IMR-90 (cell line): ENCODE measurements at regions not wholly inside any gene's neighbourhood (a gene's known extent, or its start where the extent isn't known, plus 50 kb on each side); places are given as distances from the start of the nearest gene placed in this dataset.

Experiments
- CEBPB ChIP-seq: IDR thresholded peaks from 2 replicates; pipeline ENCODE4 v1.6.1; 2012; ENCODE audit warnings: low read depth, low read length, improper control_type of control experiment
- FOS ChIP-seq: fragments of 150-350 bp; IDR thresholded peaks from 2 replicates; pipeline ENCODE4 v1.6.1; 2016; ENCODE audit warnings: low read depth, low read length
- MAFK ChIP-seq: IDR thresholded peaks from 2 replicates; pipeline ENCODE4 v1.6.1; 2012; ENCODE audit warnings: low read depth, low read length, improper control_type of control experiment
- POLR2A ChIP-seq: IDR thresholded peaks from 2 replicates; pipeline ENCODE4 v1.6.1; 2012; ENCODE audit warnings: mild to moderate bottlenecking, low read depth, low read length
- RFX5 ChIP-seq: IDR thresholded peaks from 2 replicates; pipeline ENCODE4 v1.8.0; 2012; ENCODE audit warnings: low read depth, mild to moderate bottlenecking, low read length, moderate library complexity
- TF ChIP-seq, protein P1 (sequence below): conservative IDR thresholded peaks from 2 replicates; pipeline ENCODE4 v1.5.1; 2012; ENCODE audit warnings: mild to moderate bottlenecking, low read depth, low read length, improper control_type of control experiment
- TF ChIP-seq, protein P2 (sequence below): fragments of 150-350 bp; IDR thresholded peaks from 2 replicates; pipeline ENCODE4 v1.6.1; 2017; ENCODE audit warnings: mild to moderate bottlenecking, antibody characterized with exemption, low read length, low read depth

DNA sequence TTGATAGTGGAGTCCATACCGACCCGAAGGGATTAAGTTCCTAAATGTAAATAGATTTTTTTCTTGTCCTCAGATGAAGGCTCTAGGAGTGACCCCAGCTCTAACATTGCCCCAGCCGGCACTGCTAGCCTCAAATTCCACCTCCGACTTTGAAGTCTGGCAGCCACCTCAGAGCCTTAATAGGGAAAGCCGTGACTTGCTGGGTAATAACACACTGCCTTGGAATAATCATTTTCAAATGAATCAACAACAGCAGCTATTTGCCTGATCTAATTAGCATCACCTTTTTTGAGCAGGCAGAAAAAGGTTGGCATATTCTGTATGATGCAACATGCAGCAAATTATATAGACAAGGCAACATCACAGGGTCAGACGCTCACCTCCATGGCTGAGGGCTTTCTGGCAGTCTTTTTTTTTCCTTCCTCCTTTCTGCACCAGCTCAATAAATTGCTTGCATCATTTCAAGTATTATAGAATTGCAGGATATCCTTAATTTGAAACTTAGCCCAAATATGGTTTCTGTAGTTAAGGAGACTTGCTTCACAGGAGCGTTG lies 276.5 kb upstream of the ATP5MC3 start:
- TF ChIP-seq, protein P1, sequence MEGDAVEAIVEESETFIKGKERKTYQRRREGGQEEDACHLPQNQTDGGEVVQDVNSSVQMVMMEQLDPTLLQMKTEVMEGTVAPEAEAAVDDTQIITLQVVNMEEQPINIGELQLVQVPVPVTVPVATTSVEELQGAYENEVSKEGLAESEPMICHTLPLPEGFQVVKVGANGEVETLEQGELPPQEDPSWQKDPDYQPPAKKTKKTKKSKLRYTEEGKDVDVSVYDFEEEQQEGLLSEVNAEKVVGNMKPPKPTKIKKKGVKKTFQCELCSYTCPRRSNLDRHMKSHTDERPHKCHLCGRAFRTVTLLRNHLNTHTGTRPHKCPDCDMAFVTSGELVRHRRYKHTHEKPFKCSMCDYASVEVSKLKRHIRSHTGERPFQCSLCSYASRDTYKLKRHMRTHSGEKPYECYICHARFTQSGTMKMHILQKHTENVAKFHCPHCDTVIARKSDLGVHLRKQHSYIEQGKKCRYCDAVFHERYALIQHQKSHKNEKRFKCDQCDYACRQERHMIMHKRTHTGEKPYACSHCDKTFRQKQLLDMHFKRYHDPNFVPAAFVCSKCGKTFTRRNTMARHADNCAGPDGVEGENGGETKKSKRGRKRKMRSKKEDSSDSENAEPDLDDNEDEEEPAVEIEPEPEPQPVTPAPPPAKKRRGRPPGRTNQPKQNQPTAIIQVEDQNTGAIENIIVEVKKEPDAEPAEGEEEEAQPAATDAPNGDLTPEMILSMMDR: no peak
- TF ChIP-seq FOS (no peak), POLR2A (no peak), RFX5 (no peak), MAFK (no peak), CEBPB (no peak)
- TF ChIP-seq, protein P2, sequence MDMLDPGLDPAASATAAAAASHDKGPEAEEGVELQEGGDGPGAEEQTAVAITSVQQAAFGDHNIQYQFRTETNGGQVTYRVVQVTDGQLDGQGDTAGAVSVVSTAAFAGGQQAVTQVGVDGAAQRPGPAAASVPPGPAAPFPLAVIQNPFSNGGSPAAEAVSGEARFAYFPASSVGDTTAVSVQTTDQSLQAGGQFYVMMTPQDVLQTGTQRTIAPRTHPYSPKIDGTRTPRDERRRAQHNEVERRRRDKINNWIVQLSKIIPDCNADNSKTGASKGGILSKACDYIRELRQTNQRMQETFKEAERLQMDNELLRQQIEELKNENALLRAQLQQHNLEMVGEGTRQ: no peak
